WTC11 (cell line): ENCODE measurements at regions not wholly inside any gene's neighbourhood (a gene's known extent, or its start where the extent isn't known, plus 50 kb on each side); places are given as distances from the start of the nearest gene placed in this dataset.

Source experiments
- ATAC-seq: fragments of 200-7000 bp; cut with Tn5 transposase; 2 replicates; pipeline ENCODE4 v1.10.0; 2021; ENCODE audit warnings: mild to moderate bottlenecking, moderate library complexity
- CTCF ChIA-PET: fragments of 300-600 bp; sonication (Branson Sonifier 250); formaldehyde crosslinking; loops from one replicate; lab custom pipeline; 2021; ENCODE audit warnings: antibody characterized with exemption; lab: Charles Lee
- POLR2A ChIA-PET: fragments of 350-600 bp; sonication (Branson Sonifier 250); formaldehyde crosslinking; loops from one replicate; lab custom pipeline; 2021; ENCODE audit warnings: antibody characterized with exemption; lab: Charles Lee
- DNase-seq: peaks from one replicate; pipeline ENCODE4 v3.0.0; 2021; ENCODE audit warnings: low spot score
- H3K27ac Mint-ChIP-seq: 2 replicates; pipeline ENCODE4 v1.8.0; 2021; ENCODE audit warnings: mixed read lengths
- H3K27me3 Mint-ChIP-seq: 2 replicates; pipeline ENCODE4 v1.8.0; 2021; ENCODE audit warnings: low read depth, mild to moderate bottlenecking, moderate library complexity, mixed read lengths
- H3K36me3 Mint-ChIP-seq: 2 replicates; pipeline ENCODE4 v1.8.0; 2021; ENCODE audit warnings: mixed read lengths
- H3K4me1 Mint-ChIP-seq: 2 replicates; pipeline ENCODE4 v1.8.0; 2022; ENCODE audit warnings: mixed read lengths
- H3K4me3 Mint-ChIP-seq: 2 replicates; pipeline ENCODE4 v1.8.0; 2021; ENCODE audit warnings: mild to moderate bottlenecking, moderate library complexity, mixed read lengths
- H3K9me3 Mint-ChIP-seq: 2 replicates; pipeline ENCODE4 v1.8.0; 2021; ENCODE audit warnings: mixed read lengths
- AFF4 ChIP-seq: sonication (generic); formaldehyde crosslinking; IDR thresholded peaks from 2 replicates; pipeline ENCODE4 v1.8.1; 2023; ENCODE audit warnings: mild to moderate bottlenecking, missing genetic modification reagents, borderline replicate concordance
- ATF1 ChIP-seq: sonication (generic); formaldehyde crosslinking; IDR thresholded peaks from 2 replicates; pipeline ENCODE4 v1.8.1; 2023; ENCODE audit warnings: mild to moderate bottlenecking, moderate library complexity, missing genetic modification reagents
- ATF3 ChIP-seq: sonication (generic); formaldehyde crosslinking; conservative IDR thresholded peaks from 2 replicates; pipeline ENCODE4 v1.8.1; 2022; ENCODE audit warnings: mild to moderate bottlenecking, missing genetic modification reagents
- CBFB ChIP-seq: sonication (generic); formaldehyde crosslinking; IDR thresholded peaks from 2 replicates; pipeline ENCODE4 v1.8.1; 2022; ENCODE audit warnings: mild to moderate bottlenecking, low read depth, missing genetic modification reagents
- CREB1 ChIP-seq: sonication (generic); formaldehyde crosslinking; IDR thresholded peaks from 2 replicates; pipeline ENCODE4 v1.8.0; 2023; ENCODE audit warnings: mild to moderate bottlenecking, missing genetic modification reagents
- ELF4 ChIP-seq: sonication (generic); formaldehyde crosslinking; IDR thresholded peaks from 2 replicates; pipeline ENCODE4 v1.8.1; 2022; ENCODE audit warnings: low read depth, mild to moderate bottlenecking, moderate library complexity, missing genetic modification reagents
- ETV6 ChIP-seq: sonication (generic); formaldehyde crosslinking; IDR thresholded peaks from 2 replicates; pipeline ENCODE4 v1.8.1; 2022; ENCODE audit warnings: mild to moderate bottlenecking, missing genetic modification reagents
- GRHL2 ChIP-seq: fragments of 250-450 bp; sonication (Bioruptor Pico); IDR thresholded peaks from 2 replicates; pipeline ENCODE4 v1.8.0; 2022; ENCODE audit warnings: mild to moderate bottlenecking, moderate library complexity; ENCODE audit not compliant: insufficient replicate concordance, severe bottlenecking
- HMGA2 ChIP-seq: fragments of 250-450 bp; sonication (Bioruptor Pico); IDR thresholded peaks from 2 replicates; pipeline ENCODE4 v1.4.0; 2021; ENCODE audit warnings: mild to moderate bottlenecking, moderate library complexity
- IRF1 ChIP-seq: sonication (generic); formaldehyde crosslinking; IDR thresholded peaks from 2 replicates; pipeline ENCODE4 v1.8.0; 2023; ENCODE audit warnings: missing genetic modification reagents
- MYBL2 ChIP-seq: sonication (generic); formaldehyde crosslinking; IDR thresholded peaks from 2 replicates; pipeline ENCODE4 v1.8.1; 2023; ENCODE audit warnings: mild to moderate bottlenecking, moderate library complexity, missing genetic modification reagents
- NFE2L1 ChIP-seq: sonication (generic); formaldehyde crosslinking; IDR thresholded peaks from 2 replicates; pipeline ENCODE4 v1.8.1; 2023; ENCODE audit warnings: missing genetic modification reagents
- NR1H2 ChIP-seq: sonication (generic); formaldehyde crosslinking; IDR thresholded peaks from 2 replicates; pipeline ENCODE4 v1.9.0; 2021; ENCODE audit warnings: mild to moderate bottlenecking, moderate library complexity, missing genetic modification reagents
- PREB ChIP-seq: sonication (generic); formaldehyde crosslinking; IDR thresholded peaks from 2 replicates; pipeline ENCODE4 v1.8.1; 2022; ENCODE audit warnings: mild to moderate bottlenecking, missing genetic modification reagents, moderate library complexity, borderline replicate concordance
- RELA ChIP-seq: sonication (generic); formaldehyde crosslinking; IDR thresholded peaks from 2 replicates; pipeline ENCODE4 v1.8.1; 2022; ENCODE audit warnings: missing genetic modification reagents, mild to moderate bottlenecking, borderline replicate concordance
- SMAD3 ChIP-seq: sonication (generic); formaldehyde crosslinking; IDR thresholded peaks from 2 replicates; pipeline ENCODE4 v1.8.0; 2022; ENCODE audit warnings: missing genetic modification reagents, mild to moderate bottlenecking, borderline replicate concordance
- SOX15 ChIP-seq: fragments of 250-450 bp; sonication (Bioruptor Pico); IDR thresholded peaks from 2 replicates; pipeline ENCODE4 v1.9.0; 2021; ENCODE audit warnings: mild to moderate bottlenecking
- TCF7 ChIP-seq: sonication (generic); formaldehyde crosslinking; IDR thresholded peaks from 2 replicates; pipeline ENCODE4 v1.8.0; 2022; ENCODE audit warnings: mild to moderate bottlenecking, low read depth, missing genetic modification reagents, moderate library complexity
- TEAD1 ChIP-seq: sonication (generic); formaldehyde crosslinking; IDR thresholded peaks from 2 replicates; pipeline ENCODE4 v1.8.0; 2022; ENCODE audit warnings: mild to moderate bottlenecking, missing genetic modification reagents
- ZNF138 ChIP-seq: sonication (generic); formaldehyde crosslinking; conservative IDR thresholded peaks from 2 replicates; pipeline ENCODE4 v1.8.1; 2022; ENCODE audit warnings: mild to moderate bottlenecking, moderate library complexity, missing genetic modification reagents
- ZNF263 ChIP-seq: sonication (generic); formaldehyde crosslinking; IDR thresholded peaks from 2 replicates; pipeline ENCODE4 v1.8.1; 2022; ENCODE audit warnings: low read depth, mild to moderate bottlenecking, moderate library complexity, missing genetic modification reagents
- ZNF396 ChIP-seq: fragments of 250-450 bp; sonication (Bioruptor Pico); IDR thresholded peaks from 2 replicates; pipeline ENCODE4 v1.8.0; 2021; ENCODE audit warnings: mild to moderate bottlenecking, moderate library complexity, borderline replicate concordance
- ZNF512 ChIP-seq: sonication (generic); formaldehyde crosslinking; IDR thresholded peaks from 2 replicates; pipeline ENCODE4 v1.8.1; 2022; ENCODE audit warnings: missing genetic modification reagents, borderline replicate concordance

GRCh38 chr5:145293716-145294115, 541.4 kb downstream of the PRELID2 start:
- POLR2A ChIA-PET: no interaction called here
- no peak for DNase-seq
- peaks cover 4% of the 10 kb centered on the region; the same call in 1 of the 2 replicates for H3K4me1 Mint-ChIP-seq
- peaks cover 9% of the 10 kb centered on the region for H3K9me3 Mint-ChIP-seq
- H3K27me3 Mint-ChIP-seq: no peaks in the 10 kb centered on the region
- CTCF ChIA-PET: no interaction called here
- TF ChIP-seq ETV6 (no peak), ELF4 (CRISPR knock-in tag) (no peak), SMAD3 (CRISPR knock-in tag) (no peak), ZNF138 (CRISPR knock-in tag) (no peak), PREB (CRISPR knock-in tag) (no peak), ZNF396 (no peak)
- TF ChIP-seq, all 79 proteins: peak for 0
- Mint-ChIP-seq H3K27ac (no peak overlapping the region), H3K4me3 (no peak overlapping the region), H3K36me3 (no peaks in the 10 kb centered on the region)
- no peak for ATAC-seq

- no peaks in the 10 kb centered on the region for H3K27me3 Mint-ChIP-seq
- DNase-seq: no peak
- H3K4me3 Mint-ChIP-seq: no peak overlapping the region
- ATAC-seq: no peak
- H3K27ac Mint-ChIP-seq: no peak overlapping the region
- POLR2A ChIA-PET: no interaction called here
- peaks cover 9% of the 10 kb centered on the region for H3K9me3 Mint-ChIP-seq
- H3K36me3 Mint-ChIP-seq: no peaks in the 10 kb centered on the region
- TF ChIP-seq IRF1 (CRISPR knock-in tag): no peak
- TF ChIP-seq GRHL2 (CRISPR knock-in tag): no peak
- TF ChIP-seq CBFB: no peak
- TF ChIP-seq MYBL2 (CRISPR knock-in tag): no peak
- no peak for TF ChIP-seq HMGA2 (CRISPR knock-in tag)
- no peak for TF ChIP-seq ZNF263 (CRISPR knock-in tag)
- no peak for TF ChIP-seq NR1H2
- TF ChIP-seq, all 79 proteins: peak for 0
- peaks cover 4% of the 10 kb centered on the region; the same call in 1 of the 2 replicates for H3K4me1 Mint-ChIP-seq
- CTCF ChIA-PET: interaction anchor here (0.6 kb wide), 1 partner anchor 597 kb away, joined by 5 read pairs; no protein-coding TSS in a partner anchor
Observed at GRCh38 chr5:145292278-145292677, 542.9 kb downstream of the PRELID2 start.

- no peaks in the 10 kb centered on the region for H3K9me3 Mint-ChIP-seq
- DNase-seq: no peak
- ChIA-PET CTCF (no interaction called here), POLR2A (no interaction called here)
- no peak overlapping the region for H3K4me3 Mint-ChIP-seq
- H3K27ac Mint-ChIP-seq: no peak overlapping the region
- TF ChIP-seq SOX15 (CRISPR knock-in tag): no peak
- no peaks in the 10 kb centered on the region for H3K27me3 Mint-ChIP-seq
- no peak for ATAC-seq
- H3K36me3 Mint-ChIP-seq: no peaks in the 10 kb centered on the region
- peaks cover 3% of the 10 kb centered on the region; the same call in 1 of the 2 replicates for H3K4me1 Mint-ChIP-seq
Observed at GRCh38 chr5:145283141-145283810, 551.9 kb downstream of the PRELID2 start.

GRCh38 chr5:145280806-145281205, 554.3 kb downstream of the PRELID2 start:
- Mint-ChIP-seq H3K27ac (no peak overlapping the region), H3K9me3 (no peaks in the 10 kb centered on the region), H3K4me1 (peaks cover 3% of the 10 kb centered on the region; the same call in 1 of the 2 replicates), H3K4me3 (no peak overlapping the region), H3K27me3 (no peaks in the 10 kb centered on the region), H3K36me3 (no peaks in the 10 kb centered on the region)
- POLR2A ChIA-PET: no interaction called here
- DNase-seq: no peak
- CTCF ChIA-PET: no interaction called here
- ATAC-seq: no peak
- TF ChIP-seq RELA (CRISPR knock-in tag): no peak
- TF ChIP-seq ZNF512 (CRISPR knock-in tag): no peak
- TF ChIP-seq TCF7: no peak
- no peak for TF ChIP-seq AFF4 (CRISPR knock-in tag)
- TF ChIP-seq TEAD1 (CRISPR knock-in tag): no peak
- TF ChIP-seq ATF1 (CRISPR knock-in tag): no peak
- TF ChIP-seq ATF3: no peak
- no peak for TF ChIP-seq ETV6
- TF ChIP-seq CREB1 (CRISPR knock-in tag): no peak
- no peak for TF ChIP-seq NFE2L1 (CRISPR knock-in tag)
